Left lung (tissue), 4 donors: ENCODE measurements at regions not wholly inside any gene's neighbourhood (a gene's known extent, or its start where the extent isn't known, plus 50 kb on each side); places are given as distances from the start of the nearest gene placed in this dataset.

Source experiments
- ATAC-seq: fragments of 200-7000 bp; cut with Tn5 transposase; one replicate; pipeline ENCODE4 v1.9.1; 2020; ENCODE audit warnings: moderate library complexity
- DNase-seq, 4 donors: peaks; one replicate each; pipeline ENCODE4 v3.0.0-alpha.2; 2013 to 2020
- H3K27ac ChIP-seq, 2 donors: fragments of 200-600 bp; sonication (generic) in 1 of 2; one replicate each; pipeline versions ENCODE4 v1.5.0 to v1.8.0; 2020 to 2021
- H3K27me3 ChIP-seq, 2 donors: fragments of 200-600 bp; sonication (generic) in 1 of 2; one replicate each; pipeline versions ENCODE4 v1.5.0 to v1.8.0; 2020 to 2021
- H3K36me3 ChIP-seq, 2 donors: fragments of 200-600 bp; sonication (generic) in 1 of 2; one replicate each; pipeline versions ENCODE4 v1.5.0 to v1.8.0; 2020 to 2021
- H3K4me1 ChIP-seq, 2 donors: fragments of 200-600 bp; one replicate each; pipeline ENCODE4 v1.8.0; 2021
- H3K4me3 ChIP-seq, 2 donors: fragments of 200-600 bp; sonication (generic) in 1 of 2; one replicate each; pipeline versions ENCODE4 v1.5.0 to v1.8.0; 2020 to 2021; ENCODE audit warnings: mild to moderate bottlenecking in 1 of 2
- H3K9me3 ChIP-seq, 2 donors: fragments of 200-600 bp; sonication (generic) in 1 of 2; one replicate each; pipeline versions ENCODE4 v1.5.0 to v1.8.0; 2020 to 2021
- intact Hi-C, 2 donors: fragments of 100-400 bp; cut with DNase I; formaldehyde crosslinking; loops; one replicate each; pipeline versions ENCODE4 v1.11.2 to v1.14.2; 2022
- TF ChIP-seq, protein P1 (sequence below), 2 donors: fragments of 200-600 bp; sonication (generic) in 1 of 2; IDR thresholded peaks; one replicate each; pipeline versions ENCODE4 v1.5.0 to v1.8.0; 2021; ENCODE audit warnings: antibody characterized with exemption in 2 of 2
- donor health status: DM: no; HTN: yes; CAD: no.
- donor health status: DM: no; HTN: no; CAD: no.

DNA sequence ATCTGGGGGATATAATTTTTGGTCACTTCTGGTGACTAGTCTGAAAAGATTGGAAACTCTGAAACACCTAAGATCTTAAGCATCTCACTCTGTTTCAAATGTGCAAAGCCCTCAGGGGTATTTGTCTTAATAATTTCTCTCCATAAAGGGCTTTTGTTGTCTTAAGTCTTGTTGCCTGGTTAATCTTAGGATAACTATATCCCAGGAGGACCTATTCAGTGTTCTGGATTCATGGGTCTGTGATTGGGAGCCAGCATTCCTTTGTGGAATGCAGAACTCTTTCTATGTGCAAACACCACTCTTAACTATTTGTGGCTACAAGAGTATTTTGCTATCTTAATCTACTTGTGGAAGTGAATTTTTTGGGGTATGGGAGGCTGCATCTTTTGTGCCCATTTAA lies 1573.0 kb upstream of the PRMT6 start:
- no peak for DNase-seq
- TF ChIP-seq, protein P1, sequence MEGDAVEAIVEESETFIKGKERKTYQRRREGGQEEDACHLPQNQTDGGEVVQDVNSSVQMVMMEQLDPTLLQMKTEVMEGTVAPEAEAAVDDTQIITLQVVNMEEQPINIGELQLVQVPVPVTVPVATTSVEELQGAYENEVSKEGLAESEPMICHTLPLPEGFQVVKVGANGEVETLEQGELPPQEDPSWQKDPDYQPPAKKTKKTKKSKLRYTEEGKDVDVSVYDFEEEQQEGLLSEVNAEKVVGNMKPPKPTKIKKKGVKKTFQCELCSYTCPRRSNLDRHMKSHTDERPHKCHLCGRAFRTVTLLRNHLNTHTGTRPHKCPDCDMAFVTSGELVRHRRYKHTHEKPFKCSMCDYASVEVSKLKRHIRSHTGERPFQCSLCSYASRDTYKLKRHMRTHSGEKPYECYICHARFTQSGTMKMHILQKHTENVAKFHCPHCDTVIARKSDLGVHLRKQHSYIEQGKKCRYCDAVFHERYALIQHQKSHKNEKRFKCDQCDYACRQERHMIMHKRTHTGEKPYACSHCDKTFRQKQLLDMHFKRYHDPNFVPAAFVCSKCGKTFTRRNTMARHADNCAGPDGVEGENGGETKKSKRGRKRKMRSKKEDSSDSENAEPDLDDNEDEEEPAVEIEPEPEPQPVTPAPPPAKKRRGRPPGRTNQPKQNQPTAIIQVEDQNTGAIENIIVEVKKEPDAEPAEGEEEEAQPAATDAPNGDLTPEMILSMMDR (IDR thresholded peaks at IDR 0.05): no peak
- no peak overlapping the region for H3K4me3 ChIP-seq
- H3K9me3 ChIP-seq: peaks cover 0 to 5% of the 10 kb centered on the region in 2 donors
- no peak overlapping the region for H3K27ac ChIP-seq
- intact Hi-C loops: no loop called here
- no peaks in the 10 kb centered on the region for H3K36me3 ChIP-seq
- H3K4me1 ChIP-seq: no peaks in the 10 kb centered on the region
- ATAC-seq: no peak
- no peaks in the 10 kb centered on the region for H3K27me3 ChIP-seq

DNA sequence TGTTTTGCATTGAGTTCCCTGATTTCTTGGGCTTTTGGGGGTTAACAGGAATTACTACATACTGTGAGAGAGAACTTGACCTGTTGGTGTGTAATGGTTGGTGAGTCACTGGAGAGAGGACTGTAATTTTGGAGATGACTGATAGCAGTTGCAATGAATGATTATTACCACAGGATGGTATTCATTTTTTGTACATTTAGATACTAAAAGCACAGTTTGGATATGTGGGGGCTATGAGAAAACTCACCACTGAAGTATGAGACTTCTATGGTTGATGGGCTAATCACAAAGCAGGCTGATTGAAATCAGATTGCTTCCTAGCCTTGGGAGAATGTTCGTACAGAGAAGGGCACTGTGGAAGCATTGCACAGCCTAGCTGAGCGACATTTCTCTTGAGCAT lies 1571.3 kb upstream of the PRMT6 start:
- Histone ChIP-seq H3K4me3 (no peak overlapping the region), H3K27ac (no peak overlapping the region), H3K27me3 (no peaks in the 10 kb centered on the region), H3K9me3 (peaks cover 0 to 5% of the 10 kb centered on the region in 2 donors), H3K36me3 (no peaks in the 10 kb centered on the region), H3K4me1 (no peaks in the 10 kb centered on the region)
- DNase-seq (no peak), ATAC-seq (no peak)
- intact Hi-C loops: no loop called here
- TF ChIP-seq, protein P1 (IDR thresholded peaks at IDR 0.05): no peak

DNA sequence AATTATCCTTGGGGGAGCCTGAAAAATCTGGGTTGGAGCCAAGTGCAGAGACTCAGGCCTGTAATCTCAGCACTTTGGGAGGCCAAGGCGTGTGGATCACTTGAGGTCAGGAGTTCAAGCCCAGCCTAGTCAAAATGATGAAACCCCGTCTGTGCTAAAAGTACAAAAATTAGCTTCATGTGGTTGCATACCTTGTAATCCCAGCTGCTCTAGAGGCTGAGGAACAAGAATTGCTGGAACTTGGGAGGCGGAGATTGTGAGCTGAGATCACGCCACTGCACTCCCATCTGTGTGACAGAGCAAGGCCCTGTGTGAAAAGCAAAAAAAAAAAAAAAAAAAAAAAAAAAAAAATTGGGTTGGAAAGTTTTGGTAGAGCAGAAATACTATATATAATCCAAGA lies 1563.6 kb upstream of the PRMT6 start:
- intact Hi-C loops: no loop called here
- DNase-seq (no peak), ATAC-seq (no peak)
- Histone ChIP-seq H3K4me1 (no peaks in the 10 kb centered on the region), H3K27me3 (no peaks in the 10 kb centered on the region), H3K4me3 (no peak overlapping the region), H3K27ac (no peak overlapping the region), H3K9me3 (no peaks in the 10 kb centered on the region), H3K36me3 (no peaks in the 10 kb centered on the region)
- TF ChIP-seq, protein P1 (IDR thresholded peaks at IDR 0.05): no peak

DNA sequence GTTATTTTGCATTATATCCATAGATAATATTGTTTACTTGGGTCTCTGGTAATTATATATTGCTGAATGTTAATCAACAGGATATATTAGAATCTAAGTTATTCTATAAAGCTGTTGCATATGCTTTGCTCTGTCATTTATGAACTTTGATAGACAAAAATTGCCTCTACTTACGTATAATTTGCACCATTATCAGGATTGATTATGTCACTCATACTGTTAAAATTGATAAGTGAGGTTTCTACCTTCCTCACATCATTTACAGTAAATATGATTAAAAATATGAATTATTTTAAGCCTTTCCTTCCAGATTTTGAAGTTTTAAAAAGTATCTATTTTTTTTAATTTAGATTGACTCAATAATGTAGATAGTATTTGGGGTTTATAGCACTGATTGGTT lies 1540.4 kb upstream of the PRMT6 start:
- Histone ChIP-seq H3K4me3 (no peak overlapping the region), H3K27me3 (no peaks in the 10 kb centered on the region), H3K27ac (no peak overlapping the region), H3K36me3 (no peaks in the 10 kb centered on the region), H3K4me1 (no peaks in the 10 kb centered on the region), H3K9me3 (peaks cover 0 to 3% of the 10 kb centered on the region in 2 donors)
- ATAC-seq (no peak), DNase-seq (no peak)
- intact Hi-C loops: no loop called here
- TF ChIP-seq, protein P1 (IDR thresholded peaks at IDR 0.05): no peak

DNA sequence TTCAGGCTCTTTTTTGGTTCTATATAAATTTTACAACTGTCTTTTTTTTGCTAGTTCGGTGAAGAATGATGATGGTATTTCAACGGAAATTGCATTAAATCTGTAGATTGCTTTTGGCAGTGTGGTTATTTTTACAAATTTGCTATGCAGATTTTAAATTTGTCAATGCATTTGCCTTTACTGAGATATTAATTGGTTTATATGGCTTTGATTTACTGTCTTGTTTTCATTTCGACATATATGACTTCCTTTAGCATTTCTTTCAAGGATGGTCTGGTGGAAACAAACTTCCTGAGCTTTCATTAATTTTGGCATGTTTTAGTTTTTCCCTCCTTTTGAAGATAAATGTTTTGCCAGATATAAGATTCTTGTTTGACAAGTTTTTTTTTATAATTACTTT lies 1522.5 kb upstream of the PRMT6 start:
- H3K9me3 ChIP-seq: peaks cover 0 to 23% of the 10 kb centered on the region in 2 donors
- TF ChIP-seq, protein P1 (IDR thresholded peaks at IDR 0.05): no peak
- ATAC-seq (no peak), DNase-seq (no peak)
- H3K4me1 ChIP-seq: no peaks in the 10 kb centered on the region
- H3K27me3 ChIP-seq: no peaks in the 10 kb centered on the region
- no peaks in the 10 kb centered on the region for H3K36me3 ChIP-seq
- H3K4me3 ChIP-seq: no peak overlapping the region
- intact Hi-C loops: no loop called here
- H3K27ac ChIP-seq: no peak overlapping the region
